ENCODE measurements at regions not wholly inside any gene's neighbourhood (a gene's known extent, or its start where the extent isn't known, plus 50 kb on each side); places are given as distances from the start of the nearest gene placed in this dataset.

DNA sequence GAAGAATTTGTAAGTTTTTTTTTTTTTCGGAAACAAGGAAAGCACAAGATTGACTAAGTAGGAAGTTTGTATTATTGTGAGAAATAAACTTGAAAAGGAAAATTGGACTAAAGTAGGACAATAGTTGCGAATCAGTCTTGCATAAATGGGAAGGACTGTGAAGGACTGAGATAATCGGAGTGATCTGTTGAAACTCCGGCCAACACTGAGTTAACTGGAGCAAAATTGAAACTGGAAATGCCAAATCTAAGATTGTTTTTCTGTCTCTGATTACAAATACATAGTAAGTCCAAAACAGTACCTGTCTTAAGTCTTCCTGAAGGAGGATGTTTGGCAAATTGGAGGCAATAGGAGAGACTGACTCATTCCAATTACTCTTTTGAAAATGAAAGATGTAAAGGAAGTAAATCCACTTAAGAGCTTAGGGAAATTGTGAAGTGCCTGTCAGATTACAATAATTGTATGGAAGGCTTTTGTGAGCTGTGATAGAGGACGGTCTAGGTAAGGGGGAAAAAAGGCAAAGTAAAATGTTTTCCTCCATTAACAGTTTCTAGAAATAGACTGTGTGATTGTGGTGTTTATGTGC, 204.9 kb upstream of the CYRIA start:
- no peak for DNase-seq

DNA sequence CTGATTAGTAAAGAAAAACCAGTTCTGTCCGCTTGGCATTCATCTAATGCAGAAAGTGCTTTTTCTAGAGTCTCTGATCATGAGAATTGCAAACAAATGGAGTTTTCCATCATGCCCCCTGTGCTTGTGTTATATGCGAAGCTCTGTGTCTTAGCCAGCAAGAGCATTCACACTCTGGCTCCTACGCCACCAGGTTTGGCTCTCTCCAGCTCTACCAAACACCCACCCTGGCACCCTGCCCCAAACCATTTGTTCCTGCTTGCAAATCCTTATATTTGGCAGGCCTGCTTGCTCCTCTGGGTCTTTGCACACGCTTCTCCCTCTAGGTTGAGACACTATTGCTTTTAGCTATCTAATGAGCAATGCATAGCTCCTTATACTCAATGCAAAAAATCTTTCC, 204.1 kb upstream of the CYRIA start:
- DNase-seq, result peak; percentile 89 to 96

DNA sequence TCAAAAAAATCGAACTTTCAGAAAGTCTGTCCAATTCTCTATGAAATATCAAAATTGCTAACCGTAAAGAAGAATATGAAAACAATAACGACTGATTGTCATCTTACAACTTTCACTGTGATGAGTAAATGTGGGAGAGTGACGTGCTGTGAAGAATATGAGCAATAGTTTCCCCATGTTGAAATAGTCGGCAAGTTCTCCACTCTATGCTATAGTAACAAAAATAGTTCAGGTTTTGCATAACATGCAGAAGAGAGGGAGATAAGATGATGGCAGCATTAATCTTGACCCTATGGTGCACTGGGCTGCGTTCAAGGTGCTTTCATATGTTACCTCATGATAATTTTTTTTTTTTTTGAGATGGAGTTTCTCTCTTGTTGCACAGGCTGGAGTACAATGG, 196.8 kb upstream of the CYRIA start:
- DNase-seq, result no peak

DNA sequence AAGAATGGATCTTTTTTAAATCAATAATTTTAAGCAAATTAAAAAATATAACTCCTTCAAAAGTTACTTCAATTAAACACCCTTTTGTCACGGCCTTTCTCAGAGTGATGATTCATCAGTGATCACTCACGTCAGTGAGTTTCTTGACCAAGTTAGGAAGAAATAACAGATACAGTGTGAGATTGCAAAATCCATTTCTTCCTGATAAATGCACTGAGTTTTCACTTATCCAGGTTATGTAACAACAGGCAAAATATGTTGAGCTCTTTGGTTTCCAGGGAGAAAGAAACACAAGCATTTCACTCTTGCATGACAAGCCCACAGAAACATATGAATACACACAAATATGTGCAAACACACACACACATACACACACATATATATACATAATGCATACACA, 195.9 kb upstream of the CYRIA start:
- DNase-seq, result peak in 1 of 2 experiments; percentile 31

DNA sequence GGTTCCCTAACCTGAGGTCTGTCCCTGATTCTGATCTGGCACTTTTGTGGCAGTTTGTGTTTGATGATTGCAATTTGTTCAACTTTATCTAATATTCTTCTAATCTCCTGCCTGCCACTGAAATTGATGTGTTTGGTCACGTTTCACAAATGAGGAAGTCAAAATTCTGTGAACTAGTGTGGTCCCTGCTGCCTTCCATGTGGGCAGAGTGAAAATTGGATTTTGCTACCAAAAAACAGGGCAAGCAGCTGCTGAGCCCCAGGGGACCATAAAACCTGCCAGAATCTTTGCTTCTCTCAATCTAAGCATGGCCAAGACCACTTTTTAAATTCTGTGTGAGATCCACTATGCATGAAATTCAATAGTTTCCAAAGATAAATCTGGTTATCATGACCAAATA, 195.5 kb upstream of the CYRIA start:
- DNase-seq, result peak; percentile 12 to 64

DNA sequence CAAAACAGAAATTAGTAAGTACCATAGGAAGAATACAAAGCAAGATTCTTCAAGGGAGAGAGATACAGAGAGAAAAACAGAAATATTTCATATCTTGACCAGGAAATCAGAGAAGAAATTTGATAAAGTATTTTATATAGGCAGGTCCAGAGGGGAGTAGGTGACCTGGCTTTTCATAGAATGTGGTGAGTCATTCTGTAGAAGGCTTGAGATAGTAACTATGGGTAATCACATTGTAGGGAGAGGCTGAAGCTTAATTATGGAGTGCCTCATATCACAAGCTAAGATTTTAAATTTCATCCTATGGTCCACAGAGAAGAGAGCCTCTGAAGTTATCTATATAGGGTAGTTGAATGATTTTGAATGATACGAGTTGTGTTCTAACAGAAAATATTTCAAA, 195.0 kb upstream of the CYRIA start:
- DNase-seq, result no peak

DNA sequence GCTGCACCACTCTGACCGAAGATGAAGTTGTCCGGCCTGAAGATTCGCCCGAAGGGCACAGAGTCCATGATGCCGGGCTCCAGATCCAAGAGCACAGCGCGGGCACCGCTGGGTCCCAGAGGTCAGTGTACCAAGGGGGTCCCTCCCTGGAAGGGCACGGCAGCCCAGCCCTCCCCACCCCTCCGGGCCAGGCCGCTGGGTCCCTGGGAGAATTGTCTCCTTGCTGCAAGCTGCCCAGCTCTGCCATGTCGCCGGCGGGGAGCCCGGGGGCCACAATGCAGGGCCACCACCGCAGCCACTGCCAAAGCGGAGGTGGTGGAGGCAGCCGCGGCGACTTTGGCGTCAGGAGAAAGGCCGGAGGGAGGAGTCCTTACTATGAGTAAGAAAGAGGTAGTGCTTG, 189.5 kb upstream of the CYRIA start:
- DNase-seq, result no peak

DNA sequence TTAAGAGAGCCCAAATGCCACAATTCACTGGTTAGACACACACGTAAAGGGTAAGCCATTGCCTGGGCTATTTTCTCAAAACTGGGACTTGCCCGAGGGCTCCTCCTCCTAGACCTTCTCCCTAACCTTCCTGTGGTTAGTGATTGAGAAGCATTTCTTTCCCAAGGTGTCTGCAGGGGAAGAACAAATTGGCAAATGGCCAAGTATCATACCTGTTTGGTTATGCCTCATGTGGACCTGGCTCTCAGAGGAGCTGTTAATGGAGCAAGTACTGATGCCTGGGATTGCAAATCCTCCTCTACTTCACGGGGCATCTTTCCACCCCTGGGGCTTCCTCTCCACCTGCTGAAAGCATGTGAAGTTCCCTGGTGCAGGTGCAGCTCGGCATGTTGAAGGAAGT, 187.5 kb upstream of the CYRIA start:
- no peak for DNase-seq

DNA sequence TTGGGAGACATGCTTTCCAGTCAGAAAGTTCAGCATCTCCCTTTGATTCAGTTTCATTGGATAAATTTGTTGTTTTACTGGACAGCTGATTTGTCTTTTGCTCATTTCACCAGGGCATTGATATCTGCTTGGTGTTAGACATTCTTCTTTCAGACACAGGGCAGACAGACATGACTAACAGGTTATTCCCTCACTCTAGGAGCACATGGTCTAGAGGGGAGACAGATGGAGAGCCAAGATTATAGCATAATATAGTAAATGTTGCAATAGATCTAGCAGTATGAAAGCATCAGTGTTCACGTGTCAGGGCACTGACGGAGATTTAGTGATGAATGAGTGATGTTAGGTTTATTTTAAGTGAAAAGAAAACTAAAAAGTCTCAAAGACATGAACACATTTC, 187.0 kb upstream of the CYRIA start:
- DNase-seq, result no peak

DNA sequence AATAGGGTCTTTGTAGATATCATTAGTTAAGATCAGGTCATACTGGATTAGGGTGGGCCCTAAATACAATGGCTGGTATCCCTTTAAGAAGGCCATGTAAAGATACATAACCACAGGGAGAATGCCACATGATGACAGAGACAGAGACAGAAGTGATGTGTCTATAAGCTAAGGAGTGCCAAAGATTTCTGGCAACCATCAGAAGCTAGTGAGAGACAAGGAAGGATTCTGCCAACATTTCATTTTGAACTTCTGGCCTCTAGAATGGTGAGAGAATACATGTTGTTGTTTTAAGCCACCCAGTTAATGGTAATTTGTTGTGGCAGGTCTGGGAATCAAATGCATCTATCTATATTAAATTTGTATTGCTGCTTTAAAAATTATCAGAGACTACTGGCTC, 185.5 kb upstream of the CYRIA start:
- peak; percentile 22 to 82 for DNase-seq

DNA sequence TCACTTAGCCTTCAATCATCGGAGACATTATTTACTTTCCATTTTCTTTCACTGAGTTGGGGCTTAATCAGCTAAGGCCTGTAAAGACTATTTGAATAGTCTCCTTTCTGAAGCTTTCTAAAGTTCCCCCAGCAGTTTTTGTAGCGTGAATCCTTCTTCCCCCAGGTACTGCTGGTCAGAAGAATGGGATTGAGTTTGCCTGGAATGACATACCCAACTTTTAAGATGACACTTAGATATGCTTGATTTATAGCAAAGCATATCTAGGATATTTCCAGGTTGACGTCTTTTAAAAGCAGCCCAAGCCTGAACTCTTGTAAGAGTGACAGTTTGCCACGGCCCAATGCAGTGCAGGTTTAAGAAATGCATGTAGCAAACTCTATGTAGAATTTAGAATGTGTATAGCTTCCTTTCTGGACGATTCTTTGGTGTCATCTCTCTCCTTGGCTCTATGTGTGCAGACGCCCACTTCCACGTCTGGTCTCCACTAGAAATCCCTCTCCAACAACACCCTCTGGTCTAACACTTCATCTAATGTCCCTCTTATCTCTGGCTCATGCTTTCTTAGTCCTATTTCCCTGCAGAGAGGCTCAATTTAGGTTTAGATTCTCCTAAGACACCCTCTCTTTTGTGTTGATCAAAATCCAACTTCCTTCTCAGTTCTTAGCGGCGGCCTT, 175.0 kb upstream of the CYRIA start:
- no peak for DNase-seq

DNA sequence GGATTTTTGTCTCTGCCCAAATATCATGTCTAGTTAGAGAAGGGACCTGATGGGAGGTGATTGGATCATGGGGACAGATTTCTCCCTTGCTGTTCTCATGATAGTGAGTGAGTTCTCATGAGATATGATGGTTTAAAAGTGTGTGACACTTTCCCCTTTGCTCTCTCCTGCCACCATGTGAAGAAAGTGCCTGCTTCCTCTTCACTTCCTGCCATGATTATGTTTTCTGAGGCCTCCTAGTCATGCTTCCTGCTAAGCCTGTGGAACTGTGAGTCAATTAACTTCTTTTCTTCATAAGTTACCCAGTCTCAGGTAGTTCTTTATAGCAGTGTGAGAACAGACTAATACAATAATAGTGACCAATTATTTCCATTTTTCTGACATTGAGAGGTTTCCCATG, 167.3 kb upstream of the CYRIA start:
- DNase-seq, result no peak

DNA sequence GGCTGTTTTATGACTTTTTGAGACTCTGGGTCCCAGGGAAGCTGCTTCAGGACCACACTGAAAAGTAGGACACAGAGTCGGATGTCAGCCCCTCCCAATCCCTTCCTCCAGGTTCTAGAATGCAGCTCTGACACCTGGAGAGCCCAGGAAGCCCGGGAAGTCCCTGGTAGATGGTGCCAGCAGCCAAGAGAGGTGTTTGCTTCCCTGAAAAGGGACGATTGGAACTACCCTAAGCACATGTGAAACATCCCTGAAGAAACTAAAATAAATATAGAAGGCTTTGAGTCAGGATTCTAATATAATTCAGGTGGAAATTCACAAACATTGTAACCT, 163.2 kb upstream of the CYRIA start:
- no peak for DNase-seq

DNA sequence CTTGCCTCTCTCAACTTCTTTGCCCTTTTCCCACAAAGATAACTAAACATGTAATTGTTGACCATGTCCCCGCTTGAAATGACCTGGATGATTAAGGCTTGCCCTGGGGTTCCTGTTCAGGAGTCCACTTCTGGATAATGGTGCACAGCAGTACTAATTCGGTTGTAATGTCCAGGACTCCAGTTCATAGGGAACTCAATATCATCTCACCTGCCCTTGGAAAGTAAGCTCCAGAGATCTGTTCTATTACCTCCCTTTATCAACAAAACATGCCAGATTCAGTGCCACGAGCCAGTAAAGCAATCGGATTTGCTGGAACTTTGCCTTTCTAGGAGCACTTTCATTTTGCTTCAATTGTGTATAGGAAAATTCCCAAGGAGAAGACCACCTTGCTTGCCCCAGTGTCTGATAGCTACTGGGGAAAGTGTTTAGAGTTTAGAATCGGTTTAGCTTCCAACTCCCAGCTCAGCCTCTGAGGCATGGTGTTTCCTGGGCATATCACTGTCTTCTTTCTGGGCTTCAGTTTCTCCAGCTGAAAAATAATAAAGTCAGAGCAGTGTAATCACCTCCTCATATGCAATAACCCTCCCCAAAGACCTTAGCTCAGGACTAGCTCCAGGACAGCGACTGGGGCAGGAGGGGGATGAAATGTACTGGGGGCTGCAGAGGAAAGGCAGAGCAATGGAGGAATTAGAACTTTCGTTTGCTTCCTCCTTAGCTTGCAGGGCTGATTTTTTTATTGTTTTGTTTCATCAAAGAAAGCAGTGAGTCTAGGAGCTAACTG, 162.6 kb upstream of the CYRIA start:
- DNase-seq, result no peak

DNA sequence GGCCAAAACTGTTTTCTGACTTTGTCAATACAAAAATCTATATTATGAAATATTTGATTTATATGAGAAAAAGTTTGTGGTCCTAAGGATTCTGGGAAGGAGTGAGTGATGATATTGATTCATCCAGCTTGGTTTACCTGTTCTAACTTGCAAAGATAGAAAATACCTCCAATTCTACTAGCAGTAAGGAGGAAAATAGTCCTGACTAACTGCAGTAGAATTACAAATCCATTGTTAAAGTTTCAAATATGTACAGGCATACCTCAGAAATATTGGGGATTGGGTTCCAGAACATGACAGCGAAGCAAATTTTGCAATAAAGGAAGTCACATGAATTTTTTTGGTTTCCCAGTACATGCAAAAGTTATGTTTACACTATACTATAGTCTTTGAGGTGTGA, 158.8 kb upstream of the CYRIA start:
- no peak for DNase-seq

DNA sequence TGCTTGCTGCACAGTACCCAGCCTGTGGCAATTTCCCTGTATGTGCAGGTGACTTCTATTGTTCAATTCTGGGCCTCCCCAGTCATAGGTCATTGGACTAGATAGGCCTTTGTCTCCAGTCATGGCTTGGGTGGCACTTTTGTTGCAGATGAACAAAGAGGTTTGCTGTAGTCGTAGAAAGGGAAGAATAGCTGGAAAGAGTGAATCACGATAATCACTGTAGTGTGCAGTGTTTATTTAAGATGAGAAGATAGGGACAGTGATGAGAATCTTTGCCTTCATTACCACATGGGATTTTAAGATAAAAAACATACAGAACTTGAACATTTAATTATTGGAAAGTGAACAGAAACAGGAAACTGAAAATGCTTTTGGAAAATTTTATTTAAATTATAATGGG, 156.1 kb upstream of the CYRIA start:
- DNase-seq, result no peak

DNA sequence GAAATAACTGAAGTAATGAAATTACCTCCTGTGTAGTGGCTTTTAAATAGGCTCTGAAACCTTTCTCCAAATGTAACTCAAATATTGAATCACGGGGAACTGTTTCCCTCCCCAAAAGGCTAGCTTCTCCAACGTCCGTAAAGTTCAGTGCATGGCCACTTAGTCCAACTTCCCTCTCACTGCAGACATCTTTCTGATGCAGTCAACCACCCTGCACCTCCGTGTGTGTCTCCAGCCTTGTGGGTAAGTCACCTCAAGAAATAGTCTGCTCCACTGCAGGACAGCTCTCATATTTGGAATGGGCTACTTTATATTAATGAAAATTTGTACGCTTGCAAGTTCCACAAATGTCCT, 152.5 kb upstream of the CYRIA start:
- DNase-seq, result no peak

DNA sequence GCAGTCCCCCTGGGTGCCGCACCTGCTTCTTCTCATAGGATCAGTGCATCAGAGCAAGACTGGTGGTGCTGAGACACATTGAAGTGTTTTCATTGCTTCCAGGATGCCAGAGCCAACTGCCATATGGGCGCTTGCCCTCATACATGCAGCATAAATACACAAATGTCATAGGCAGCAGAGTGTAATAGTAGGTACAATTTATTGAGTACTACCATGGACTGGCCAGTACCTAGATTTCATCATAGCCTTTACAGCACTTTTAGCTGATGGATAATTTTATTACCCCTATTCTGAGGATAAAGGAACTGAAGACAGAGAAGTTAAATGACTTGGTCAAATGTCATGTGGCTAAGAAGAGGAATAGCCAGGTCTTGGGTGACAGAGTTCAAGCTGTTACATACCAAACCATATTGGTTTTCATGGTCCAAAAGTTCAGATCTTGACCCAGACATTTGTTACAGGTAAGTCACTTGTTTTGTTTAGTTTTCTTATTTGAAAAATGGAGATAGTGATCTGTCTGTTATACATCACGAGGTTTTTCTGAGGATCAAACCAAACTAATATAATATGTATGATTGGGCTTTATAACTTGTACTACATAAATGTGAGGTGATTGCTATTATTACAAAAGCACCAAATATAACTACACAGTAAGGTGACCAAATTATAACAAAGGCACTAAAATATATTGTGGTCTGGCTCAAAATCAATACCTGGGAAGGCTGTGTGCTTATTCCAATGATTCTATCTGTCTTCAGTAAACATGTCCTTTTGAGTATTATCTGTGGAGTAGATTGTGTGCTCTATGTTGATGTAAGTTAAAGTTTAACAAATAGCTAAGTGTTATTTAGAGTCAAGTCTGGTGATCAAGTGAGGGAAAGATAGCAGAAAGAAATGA, 151.9 kb upstream of the CYRIA start:
- DNase-seq, result peak in 1 of 2 experiments; percentile 7

DNA sequence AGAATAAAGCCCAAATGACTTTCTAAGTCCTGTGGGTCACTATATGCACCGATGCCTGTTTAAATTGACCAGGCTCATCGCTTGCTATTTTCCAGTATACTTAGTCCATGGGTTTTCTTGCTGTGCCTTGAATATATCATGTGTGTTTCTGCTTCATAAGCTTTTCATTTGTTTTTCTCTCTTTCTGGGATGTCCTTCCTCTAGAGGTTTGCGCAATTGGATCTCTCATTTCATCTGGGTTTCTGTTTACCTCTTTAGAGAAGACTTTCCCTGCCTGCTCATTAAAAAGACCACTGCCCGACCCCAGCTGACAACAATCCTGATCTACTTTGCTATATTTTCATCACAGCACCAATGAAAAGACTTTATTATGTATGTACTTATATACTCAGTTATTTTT, 150.9 kb upstream of the CYRIA start:
- DNase-seq, result no peak

DNA sequence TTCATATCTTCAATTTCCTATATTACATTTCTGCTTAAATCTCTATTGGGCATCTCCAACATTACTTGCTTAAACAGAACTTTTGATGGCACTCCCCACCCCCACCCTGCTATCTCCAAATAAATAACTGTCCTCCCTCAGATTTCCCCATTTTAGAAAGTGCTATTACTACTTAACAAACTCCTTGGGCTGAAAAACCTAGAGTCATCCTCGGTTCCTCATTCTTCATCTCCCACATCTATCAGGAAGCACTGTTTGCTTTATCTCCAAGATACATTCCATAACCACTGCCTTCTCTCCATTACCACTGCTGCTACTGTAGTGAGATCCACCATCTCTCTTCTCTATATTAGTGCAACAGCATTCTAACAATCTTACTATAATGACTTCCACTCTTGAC, 150.4 kb upstream of the CYRIA start:
- no peak for DNase-seq

DNA sequence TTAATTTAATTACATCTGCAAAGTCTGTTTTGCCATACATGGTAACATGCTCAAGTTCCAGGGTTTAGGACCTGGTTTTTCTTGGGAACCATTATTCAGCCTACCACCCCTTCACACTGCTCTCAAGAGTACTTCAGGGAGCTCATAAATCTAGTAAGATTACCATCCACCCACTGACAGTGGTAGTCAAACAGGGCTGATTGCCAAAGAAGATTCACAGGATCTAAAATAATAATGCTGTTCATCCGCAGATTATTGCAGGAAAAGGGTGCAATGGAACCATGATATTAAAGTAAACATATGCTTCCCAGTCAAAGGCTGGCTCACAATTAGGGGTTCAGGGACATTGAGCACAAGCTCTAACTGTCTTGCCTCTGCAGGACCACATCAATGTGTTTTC, 148.0 kb upstream of the CYRIA start:
- no peak for DNase-seq

DNA sequence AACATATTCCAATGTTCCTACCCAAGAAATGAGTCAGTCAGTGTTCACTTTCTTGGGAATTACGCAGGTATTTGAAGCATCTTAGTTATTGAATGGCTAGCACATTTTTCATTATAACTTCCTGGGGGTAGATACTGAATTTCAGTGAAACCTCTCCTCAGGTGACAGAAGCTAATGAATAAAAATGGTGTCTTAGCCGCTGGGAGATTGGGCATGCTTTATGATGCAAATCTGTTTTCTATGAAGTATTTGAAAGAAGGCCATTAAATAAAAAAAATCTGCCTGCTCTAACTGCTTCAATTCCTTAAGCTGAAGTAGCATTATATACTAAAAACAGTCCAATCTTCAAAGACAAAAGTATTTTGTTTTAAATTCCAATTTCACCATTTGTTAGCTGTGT, 132.8 kb upstream of the CYRIA start:
- DNase-seq, result no peak

DNA sequence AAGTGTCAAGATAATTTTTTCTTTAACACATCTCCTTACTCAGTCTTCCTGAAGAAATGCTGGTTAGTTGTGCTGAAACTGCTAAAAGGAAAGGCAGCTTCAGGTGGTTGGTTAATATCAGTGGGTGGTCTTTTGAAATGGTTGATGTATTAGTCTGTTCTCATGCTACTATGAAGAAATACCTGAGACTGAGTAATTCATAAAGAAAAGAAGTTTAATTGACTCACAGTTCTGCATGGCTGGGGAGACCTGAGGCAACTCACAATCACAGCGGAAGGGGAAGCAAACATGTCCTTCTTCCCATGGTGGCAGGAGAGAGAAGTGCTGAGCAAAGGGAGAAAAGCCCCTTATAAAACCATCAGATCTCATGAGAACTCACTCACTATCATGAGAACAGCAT, 125.9 kb upstream of the CYRIA start:
- no peak for DNase-seq

DNA sequence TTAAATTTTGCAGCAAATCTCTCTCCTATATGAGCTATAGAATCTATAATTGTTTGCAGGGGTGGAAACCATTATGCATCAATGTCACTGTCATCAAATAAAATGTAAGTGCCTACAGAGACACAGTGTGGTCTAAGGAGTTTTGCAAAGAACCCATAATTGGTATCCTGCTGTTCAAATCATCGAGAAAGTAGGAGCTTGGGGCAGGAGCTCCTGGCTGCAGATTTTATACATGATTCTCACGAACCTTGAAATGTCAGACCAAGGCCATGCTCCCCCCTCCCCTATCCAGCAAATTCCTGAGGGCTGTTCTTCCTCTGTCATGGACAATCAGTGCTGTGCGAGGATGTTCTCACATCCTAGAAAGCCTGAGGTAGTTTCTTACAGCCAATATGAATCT, 119.5 kb upstream of the CYRIA start:
- DNase-seq, result no peak

Data from NCI-H446 (cell line).